K562 (cell line): ENCODE measurements at regions not wholly inside any gene's neighbourhood (a gene's known extent, or its start where the extent isn't known, plus 50 kb on each side); places are given as distances from the start of the nearest gene placed in this dataset.

Experiments used
- CREM ChIP-seq: IDR thresholded peaks from 2 replicates; pipeline ENCODE4 v1.6.1; 2014; ENCODE audit warnings: antibody characterized with exemption, low read depth
- CTCF ChIP-seq, 3 experiments: IDR thresholded peaks in 2 of 3; conservative IDR thresholded peaks in 1 of 3; 2 replicates each; pipeline ENCODE4 v1.5.1; 2011 to 2012; ENCODE audit warnings: low read length in 3 of 3, mild to moderate bottlenecking in 3 of 3, control low read depth in 2 of 3, improper control_type of control experiment in 1 of 3, inconsistent platforms in 1 of 3, low read depth in 1 of 3, mixed read lengths in 1 of 3, moderate library complexity in 1 of 3; ENCODE audit not compliant: insufficient read depth in 2 of 3
- EZH2 ChIP-seq: IDR thresholded peaks from 2 replicates; pipeline ENCODE4 v1.6.1; 2012; ENCODE audit warnings: low read depth, mild to moderate bottlenecking, inconsistent platforms, low read length, borderline replicate concordance
- FOXK1 ChIP-seq: sonication (generic); formaldehyde crosslinking; IDR thresholded peaks from 2 replicates; pipeline ENCODE4 v1.8.0; 2022; ENCODE audit warnings: missing genetic modification reagents, mild to moderate bottlenecking, borderline replicate concordance
- SREBF2 ChIP-seq: sonication (generic); formaldehyde crosslinking; IDR thresholded peaks from 2 replicates; pipeline ENCODE4 v1.4.0; 2020; ENCODE audit warnings: mild to moderate bottlenecking, missing genetic modification reagents
- TF ChIP-seq, protein P1 (sequence below), 2 experiments: fragments of 450-650 bp in 1 of 2; sonication (generic) in 1 of 2; formaldehyde crosslinking in 1 of 2; IDR thresholded peaks; 2 replicates each; pipeline versions ENCODE4 v1.7.1 to v1.9.0; 2016 to 2022; ENCODE audit warnings: inconsistent platforms in 1 of 2, mild to moderate bottlenecking in 1 of 2, missing genetic modification reagents in 1 of 2

GRCh38 chr12:80000831-80001230 is 65.9 kb upstream of the PPP1R12A start:
- no peak for TF ChIP-seq FOXK1
- no peak for TF ChIP-seq SREBF2 (CRISPR knock-in tag)
- no peak for TF ChIP-seq CREM
- TF ChIP-seq CTCF (IDR thresholded peaks at IDR 0.05 in 2 of 3, conservative IDR thresholded peaks at IDR 0.05 in 1 of 3; ENCODE audit: insufficient read depth in 2 of 3, low read depth in 1 of 3, low read length in 3 of 3) = no peak
- TF ChIP-seq EZH2 = no peak
- TF ChIP-seq, protein P1, sequence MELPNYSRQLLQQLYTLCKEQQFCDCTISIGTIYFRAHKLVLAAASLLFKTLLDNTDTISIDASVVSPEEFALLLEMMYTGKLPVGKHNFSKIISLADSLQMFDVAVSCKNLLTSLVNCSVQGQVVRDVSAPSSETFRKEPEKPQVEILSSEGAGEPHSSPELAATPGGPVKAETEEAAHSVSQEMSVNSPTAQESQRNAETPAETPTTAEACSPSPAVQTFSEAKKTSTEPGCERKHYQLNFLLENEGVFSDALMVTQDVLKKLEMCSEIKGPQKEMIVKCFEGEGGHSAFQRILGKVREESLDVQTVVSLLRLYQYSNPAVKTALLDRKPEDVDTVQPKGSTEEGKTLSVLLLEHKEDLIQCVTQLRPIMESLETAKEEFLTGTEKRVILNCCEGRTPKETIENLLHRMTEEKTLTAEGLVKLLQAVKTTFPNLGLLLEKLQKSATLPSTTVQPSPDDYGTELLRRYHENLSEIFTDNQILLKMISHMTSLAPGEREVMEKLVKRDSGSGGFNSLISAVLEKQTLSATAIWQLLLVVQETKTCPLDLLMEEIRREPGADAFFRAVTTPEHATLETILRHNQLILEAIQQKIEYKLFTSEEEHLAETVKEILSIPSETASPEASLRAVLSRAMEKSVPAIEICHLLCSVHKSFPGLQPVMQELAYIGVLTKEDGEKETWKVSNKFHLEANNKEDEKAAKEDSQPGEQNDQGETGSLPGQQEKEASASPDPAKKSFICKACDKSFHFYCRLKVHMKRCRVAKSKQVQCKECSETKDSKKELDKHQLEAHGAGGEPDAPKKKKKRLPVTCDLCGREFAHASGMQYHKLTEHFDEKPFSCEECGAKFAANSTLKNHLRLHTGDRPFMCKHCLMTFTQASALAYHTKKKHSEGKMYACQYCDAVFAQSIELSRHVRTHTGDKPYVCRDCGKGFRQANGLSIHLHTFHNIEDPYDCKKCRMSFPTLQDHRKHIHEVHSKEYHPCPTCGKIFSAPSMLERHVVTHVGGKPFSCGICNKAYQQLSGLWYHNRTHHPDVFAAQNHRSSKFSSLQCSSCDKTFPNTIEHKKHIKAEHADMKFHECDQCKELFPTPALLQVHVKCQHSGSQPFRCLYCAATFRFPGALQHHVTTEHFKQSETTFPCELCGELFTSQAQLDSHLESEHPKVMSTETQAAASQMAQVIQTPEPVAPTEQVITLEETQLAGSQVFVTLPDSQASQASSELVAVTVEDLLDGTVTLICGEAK (IDR thresholded peaks at IDR 0.05) = no peak
- TF ChIP-seq, protein P1 (CRISPR knock-in tag; IDR thresholded peaks at IDR 0.05) = no peak
